HS-5 (cell line): ENCODE measurements at regions not wholly inside any gene's neighbourhood (a gene's known extent, or its start where the extent isn't known, plus 50 kb on each side); places are given as distances from the start of the nearest gene placed in this dataset.
"Not testable (repeated sequence)": the region's sequence is repeated elsewhere in the genome, so short reads cannot be mapped to it uniquely, and the experiment has no call there.

Experiments
- DNase-seq: peaks from one replicate; pipeline ENCODE4 v3.0.0-alpha.2; 2012; ENCODE audit warnings: low read depth

DNA sequence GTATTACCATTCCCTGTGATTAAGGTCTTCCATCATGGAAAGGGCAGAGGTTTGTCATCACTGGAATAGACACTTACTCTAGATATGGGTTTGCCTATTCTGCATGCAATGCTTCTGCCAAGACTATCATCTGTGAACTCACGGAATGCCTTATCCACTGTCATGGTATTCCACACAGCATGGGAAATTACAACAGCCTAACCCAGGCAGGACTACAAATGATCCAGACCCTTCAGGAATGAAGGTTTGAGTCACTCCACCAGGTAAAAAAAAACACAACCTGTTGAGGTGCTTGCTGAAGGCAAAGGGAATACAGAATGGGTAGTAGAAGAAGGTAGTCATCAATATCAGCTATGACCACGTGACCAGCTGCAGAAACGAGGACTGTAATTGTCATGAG lies 89.0 kb upstream of the RANBP6 start:
- not testable (repeated sequence) for DNase-seq

DNA sequence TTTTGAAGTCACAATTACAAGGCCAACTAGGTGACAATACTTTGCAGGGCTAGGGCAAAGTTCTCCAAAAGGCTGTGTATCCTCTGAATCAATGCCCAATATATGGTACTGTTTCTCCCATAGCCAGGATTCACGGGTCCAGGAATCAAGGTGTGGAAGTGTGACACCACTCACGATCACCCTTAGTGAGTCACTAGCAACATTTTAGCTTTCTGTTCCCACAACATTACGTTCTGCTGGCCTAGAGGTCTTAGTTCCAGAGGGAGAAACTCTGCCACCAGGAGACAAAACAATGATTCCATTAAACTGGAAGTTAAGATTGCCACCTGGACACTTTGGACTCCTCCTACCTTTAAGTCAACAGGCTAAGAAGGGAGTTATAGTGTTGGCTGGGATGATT lies 88.5 kb upstream of the RANBP6 start:
- DNase-seq: not testable (repeated sequence)

DNA sequence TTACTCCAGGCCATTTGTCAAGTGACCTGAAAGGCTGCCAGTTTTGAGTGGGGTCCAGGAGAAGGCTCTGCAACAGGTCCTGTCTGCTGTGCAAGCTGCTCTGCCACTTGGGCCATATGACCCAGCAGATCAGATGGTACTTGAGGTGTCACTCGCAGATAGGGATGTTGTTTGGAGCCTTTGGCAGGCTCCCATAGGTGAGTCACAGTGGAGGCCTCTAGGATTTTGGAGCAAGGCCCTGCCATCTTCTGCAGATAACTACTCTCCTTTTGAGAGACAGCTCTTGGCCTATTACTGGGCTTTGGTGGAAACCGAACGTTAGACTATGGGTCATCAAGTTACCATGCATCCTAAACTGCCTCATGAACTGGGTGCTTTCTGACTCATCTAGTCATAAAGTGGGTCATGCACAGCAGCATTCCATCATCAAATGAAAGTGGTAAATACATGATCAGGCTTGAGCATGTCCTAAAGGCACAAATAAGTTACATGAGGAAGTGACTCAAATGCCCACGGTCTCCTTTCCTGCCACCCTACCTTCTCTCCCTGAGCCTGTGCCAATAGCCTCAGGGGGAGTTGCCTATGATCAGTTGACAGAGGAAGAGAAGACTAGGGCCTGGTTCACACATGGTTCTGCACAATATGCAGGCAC lies 87.0 kb upstream of the RANBP6 start:
- peak; percentile 90 for DNase-seq

DNA sequence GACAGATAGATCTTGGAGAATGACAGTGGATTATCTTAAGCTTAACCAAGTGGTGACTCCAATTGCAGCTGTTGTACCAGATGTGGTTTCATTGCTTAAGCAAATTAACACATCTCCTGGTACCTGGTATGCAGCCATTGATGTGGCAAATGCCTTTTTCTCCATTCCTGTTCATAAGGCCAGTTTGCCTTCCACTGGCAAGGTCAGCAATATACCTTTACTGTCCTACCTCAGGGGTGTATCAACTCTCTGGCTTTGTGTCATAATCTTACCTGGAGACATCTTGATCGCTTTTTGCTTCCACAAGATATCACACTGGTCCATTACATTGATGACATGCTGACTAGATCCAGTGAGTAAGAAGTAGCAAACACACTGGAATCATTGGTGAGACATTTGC lies 86.3 kb upstream of the RANBP6 start:
- DNase-seq: not testable (repeated sequence)

DNA sequence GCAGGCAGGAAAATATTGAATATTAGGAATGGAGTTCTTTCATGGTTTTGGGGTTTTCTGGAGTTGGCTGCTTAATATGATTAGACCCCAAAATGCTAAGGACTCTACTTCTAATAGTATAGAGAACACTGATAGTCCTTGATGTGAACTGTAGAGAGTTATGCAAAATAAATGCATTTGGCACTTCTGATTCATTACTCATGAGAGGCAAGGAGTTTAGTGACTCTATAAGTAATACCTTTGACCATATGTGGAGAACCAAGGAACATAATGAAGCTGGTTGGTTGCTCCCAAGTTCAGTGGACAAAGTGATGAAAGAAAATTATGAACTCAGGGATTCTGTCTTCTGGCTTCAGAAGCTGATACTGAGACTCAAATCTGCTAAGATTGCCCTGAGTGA lies 83.9 kb upstream of the RANBP6 start:
- DNase-seq: not testable (repeated sequence)

DNA sequence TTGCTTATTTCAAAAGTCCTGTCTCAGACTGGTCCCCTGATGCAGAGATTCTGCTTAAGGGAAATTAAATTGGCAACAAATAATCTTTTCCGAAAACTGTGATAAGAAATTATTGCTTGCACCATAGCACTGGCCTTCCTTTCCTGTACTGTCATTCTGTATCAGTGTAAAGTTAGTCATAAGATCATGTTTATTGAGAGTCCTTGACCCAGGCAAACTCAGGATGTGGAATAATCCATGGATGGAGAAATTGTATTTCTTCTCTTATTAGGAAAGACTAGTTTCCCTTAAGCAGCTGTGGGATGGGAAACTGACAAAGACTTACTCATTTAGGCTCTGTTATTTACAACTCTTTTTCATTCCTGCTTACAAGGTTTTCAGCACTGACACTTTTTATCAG lies 83.0 kb upstream of the RANBP6 start:
- peak; percentile 74 for DNase-seq

DNA sequence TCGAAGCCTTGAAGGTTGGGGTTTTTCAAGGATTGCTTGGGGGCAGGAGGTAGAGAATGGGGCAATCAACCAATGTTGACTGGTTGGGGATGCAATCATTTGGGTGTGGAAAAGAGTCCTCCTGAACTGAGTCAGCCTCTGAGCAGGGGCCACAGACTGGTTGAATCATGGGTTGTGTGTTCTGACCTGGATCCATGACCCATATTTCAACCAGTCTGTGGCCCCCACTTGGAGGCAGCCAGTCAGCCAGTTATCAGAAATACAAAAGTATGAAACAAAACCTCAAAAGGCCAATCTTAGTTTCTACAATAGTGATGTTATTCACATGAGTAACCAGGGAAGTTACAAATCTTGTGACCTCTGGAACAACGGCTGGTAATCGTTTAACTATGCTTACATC lies 81.4 kb upstream of the RANBP6 start:
- peak; percentile 91 for DNase-seq

DNA sequence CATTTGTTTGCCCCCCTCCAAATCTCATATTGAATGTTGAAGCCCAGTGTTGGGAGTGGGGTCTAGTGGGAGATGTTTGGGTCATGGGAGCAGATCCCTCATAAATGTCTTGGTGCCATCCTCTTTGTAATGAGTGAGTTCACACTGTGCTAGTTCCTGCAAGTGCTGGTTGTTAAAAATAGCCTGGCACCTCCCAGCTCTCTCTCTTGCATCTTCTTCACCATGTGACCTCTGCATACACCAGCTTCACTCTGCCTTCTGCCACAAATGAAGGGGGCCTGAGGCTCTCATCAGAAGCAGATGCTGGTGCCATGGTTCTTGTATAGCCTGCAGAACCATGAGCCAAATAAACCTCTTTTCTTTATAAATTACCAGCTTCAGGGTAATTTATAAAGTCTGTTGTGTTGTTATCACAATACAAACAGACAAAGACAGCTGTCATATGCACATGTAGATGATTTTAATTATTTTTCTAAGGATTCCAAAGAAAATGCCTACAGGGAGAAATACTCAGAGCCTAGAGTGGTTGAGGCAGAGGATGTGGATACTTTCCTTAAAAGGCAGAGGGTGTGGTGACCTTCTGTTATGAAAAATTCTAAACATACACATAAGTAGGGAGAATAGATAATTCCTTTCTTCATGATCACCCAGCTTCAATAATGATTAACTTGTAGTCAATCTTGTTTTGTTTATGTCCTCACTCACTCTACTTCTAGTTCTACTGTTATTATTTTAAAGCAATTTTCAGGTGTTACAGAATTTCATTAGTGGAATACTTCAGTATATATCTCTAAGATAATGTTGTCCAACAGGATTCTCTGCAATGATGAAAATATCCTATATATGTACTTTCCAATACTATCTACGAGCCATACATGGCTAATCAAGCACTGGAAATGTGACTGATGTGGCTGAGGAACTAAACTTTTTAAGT lies 75.1 kb upstream of the RANBP6 start:
- no peak for DNase-seq

DNA sequence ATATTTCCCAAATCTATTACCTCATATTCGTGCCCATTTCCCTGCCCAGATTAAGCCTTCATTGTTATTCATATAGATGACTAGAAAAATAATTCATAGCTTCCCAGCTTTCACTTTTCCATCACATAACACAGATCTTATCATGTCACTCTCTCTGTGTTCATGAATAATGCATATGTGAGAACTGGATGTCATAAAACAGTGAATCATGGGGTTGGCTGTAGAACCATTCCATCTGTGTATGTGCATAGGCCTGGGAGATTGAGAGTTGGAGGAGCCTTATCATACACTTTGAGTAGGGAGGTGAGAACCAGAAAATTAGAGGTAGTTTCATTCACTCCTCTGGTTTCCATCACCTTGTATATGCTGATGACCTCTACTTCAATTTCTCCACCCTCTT lies 73.9 kb upstream of the RANBP6 start:
- no peak for DNase-seq

DNA sequence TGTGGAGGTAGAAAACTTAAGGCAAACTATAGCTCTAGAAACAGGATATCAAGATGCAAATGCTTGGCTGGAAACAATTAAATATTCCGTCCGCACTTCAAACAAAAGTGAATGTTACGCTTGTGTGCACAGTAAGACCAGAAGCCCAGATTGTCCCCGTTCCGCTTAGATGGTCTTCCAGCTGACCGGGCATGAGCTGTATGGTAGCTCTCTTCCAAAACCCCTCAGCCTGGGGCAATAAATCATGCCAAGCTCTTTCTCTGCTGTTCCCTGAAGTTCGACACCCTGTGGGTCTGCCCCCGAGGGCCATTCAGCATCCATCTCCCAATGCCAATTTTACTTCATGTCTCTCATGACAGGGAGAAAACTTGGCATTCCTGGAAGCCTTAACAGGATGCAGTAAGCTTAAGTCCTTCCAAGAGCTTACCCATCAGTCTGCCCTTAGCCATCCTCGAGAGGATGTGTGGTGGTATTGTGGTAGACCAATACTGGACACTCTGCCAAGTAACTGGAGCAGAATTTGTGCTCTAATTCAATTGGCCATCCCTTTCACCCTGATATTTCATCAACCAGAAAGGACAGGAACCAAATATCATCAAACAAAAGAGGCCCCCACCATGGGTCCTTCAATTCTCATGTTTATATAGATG lies 70.7 kb upstream of the RANBP6 start:
- no peak for DNase-seq

DNA sequence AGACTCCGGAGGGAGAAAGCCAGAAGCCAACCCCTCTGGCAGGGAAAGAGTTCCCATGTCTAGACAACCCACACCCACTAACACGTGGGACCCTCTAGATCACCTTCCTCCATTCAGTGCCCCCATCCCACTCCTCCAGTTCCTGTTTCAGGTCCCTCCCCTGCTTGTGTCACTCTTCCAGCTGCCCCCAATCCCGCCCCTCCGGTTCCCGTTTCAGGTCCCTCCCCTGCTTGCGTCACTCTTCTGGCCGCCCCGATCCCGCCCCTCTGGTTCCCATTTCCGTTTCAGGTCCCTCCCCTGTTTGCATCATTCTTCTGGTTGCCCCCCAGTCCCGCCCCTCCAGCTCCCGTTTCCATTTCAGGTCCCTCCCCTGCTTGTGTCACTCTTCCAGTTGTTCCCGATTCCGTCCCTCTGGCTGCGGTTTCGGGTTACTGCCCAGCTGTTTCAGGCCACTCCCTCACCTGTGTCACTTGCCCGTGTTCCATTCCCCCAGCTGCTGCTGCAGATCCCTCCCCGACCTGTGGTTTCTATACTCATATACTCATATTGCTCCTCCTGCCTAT lies 64.8 kb upstream of the RANBP6 start:
- peak; percentile 84 for DNase-seq

DNA sequence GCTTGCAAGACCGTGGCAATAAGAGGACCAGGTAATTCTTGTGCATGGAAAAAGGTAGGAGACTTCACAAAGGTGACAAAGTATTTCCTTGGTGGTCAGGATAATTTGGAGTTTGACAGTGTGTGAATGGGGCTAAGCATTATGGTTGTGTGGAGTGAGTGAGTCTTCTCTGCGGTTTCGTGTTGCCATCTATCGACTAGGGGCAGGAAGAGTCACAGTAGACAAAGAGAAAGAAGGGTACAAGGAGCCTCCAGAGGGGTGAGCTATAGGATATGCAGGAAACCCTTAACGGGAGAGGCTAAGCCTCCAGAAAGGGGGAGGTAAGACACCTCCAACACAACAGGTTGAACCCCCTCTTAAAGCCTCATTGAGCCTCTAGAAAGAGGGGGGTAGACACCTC lies 64.0 kb upstream of the RANBP6 start:
- no peak for DNase-seq

DNA sequence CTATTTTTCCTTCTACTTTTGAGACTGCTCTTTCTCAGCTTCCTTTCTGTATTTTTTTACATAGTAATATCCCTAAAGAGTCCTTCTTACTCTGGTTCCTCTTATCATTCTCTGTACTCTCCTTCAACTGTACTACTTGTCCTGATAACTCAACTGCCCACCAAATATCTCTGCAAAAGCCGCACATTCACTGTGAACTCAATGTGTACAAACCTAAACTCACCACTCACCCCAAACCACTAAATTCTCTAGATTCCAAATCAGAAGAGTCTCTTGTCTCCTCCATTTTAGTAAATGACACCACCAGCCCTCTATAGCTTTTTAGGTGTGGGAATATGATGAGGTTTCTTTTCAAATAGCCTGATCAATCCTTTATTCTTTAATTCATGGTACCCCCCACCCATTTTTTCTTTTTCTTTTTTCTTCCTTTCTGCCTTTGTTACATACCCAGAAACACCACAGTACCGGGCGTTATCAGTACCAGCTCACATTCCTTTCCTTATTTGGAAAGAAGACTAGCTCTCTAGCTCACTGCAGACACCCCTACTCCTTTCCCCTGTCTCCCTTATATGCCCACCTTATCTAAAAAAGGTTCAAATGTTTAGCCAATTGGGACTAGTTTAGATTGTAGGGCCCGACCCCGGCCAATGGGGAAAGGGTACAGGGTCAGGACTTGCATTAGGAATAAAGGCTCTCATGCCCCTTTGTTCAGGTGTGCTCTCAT lies 63.1 kb upstream of the RANBP6 start:
- DNase-seq: no peak

DNA sequence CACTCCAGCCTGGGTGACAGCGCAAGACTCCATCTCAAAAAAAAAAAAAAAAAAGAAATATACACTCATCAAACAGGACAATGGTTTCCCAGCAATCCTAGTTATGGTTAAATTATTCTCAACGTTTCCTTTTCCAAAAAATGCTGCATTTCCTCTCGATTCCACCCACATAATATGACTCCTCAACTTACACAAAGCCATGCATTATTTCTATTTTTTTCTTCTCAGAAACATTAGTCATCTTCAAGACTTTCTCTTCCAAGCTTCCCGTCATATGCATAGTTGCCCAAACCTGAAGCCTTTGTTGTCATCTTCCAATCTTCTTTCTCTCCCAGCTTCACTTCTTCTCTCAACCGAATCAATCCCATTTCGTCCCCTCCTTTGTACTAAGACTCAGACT lies 61.4 kb upstream of the RANBP6 start:
- DNase-seq: no peak

DNA sequence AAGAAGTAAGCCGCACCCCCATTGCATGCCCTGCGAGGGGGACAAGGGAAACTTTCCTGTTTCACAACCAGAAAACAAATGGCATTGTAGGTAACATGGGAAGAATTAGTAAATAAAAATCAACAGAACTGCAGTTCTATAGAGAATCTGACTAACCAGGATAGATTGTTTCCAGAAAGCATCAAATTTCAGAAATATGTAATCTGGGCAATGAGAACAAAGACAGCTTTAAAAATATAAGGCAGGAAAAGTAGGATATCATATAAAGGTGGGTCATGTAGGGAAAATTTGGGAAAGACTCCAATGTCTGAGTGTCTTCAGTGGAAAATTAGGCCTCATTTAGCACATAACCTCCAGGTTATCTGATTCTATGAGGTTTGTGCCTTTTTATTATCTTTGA lies 58.3 kb upstream of the RANBP6 start:
- DNase-seq: no peak

DNA sequence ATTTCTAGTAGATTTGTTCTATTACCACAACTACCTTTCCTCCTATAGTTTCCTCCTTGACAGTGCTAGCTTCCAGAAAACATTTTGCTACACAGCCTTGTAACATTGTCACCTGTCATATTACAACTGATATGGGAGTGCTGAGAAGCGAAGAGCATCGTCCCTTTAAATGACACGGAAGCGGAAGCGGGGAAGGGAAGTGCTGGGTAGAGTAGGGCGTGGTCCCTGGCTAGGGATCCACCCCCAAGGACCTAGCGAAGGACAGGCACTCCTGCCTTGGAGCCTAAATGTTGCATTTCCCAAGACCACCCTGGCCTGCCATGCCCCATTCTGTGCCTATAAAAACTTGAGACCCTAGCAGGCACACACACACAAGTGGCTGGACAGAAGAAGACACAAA lies 57.4 kb upstream of the RANBP6 start:
- DNase-seq: no peak

DNA sequence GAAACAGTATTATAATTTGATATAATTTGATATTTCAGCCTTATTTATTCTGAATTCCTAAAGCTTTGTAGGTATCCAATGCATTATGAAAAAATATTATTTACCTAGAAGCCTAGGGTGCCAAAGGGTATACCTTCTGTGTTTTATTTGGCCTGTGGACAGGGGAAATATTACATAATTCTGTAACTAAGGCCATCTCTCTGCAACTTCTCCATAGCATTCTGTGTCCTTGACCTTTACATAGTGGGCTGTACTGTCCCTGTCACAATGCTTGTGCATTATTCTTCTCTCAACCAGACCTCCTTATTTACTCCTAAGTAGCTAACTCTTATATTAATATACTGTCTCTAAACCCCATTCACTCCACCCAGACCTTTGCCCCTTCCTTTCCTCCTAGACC lies 57.0 kb upstream of the RANBP6 start:
- DNase-seq: no peak

DNA sequence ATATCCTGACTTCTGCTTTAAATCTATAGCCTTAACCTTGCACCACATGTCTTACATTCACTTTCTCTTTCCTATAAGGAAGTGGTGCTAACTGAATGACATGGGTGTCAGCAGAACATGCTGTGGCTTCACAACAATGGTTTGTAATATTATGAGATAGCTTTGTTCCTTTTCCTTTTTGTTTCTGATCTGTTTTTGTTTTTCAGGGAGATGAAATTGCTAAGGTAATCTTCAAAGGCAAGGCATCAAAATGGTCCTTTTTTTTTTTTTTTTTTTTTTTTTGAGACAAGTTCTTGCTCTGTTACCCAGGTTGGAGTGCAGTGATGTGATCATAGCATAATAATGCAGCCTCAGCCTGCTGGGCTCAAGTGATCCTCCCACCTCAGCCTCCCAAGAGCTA lies 53.6 kb upstream of the RANBP6 start:
- DNase-seq: no peak

DNA sequence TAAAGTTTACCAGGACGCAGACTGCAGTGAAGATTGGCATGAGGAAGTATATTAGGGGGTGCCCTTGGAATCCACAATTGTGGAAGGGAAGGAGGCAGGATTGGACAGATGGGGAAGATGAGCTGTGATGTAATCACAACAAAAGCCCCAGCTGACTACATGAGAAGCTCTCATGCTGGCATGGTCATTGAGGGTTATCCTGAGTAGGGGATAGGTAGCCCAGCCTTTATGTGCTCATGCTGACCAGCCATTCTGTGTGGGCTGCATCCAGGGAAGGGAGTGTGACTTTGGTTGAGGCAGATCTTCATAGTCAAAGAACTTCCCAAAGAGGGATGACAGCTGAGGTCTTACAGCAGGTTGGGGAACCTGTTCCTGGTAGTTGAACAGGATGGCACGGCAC lies 52.0 kb upstream of the RANBP6 start:
- DNase-seq: no peak
